ENCODE measurements at regions not wholly inside any gene's neighbourhood (a gene's known extent, or its start where the extent isn't known, plus 50 kb on each side); places are given as distances from the start of the nearest gene placed in this dataset.

DNA sequence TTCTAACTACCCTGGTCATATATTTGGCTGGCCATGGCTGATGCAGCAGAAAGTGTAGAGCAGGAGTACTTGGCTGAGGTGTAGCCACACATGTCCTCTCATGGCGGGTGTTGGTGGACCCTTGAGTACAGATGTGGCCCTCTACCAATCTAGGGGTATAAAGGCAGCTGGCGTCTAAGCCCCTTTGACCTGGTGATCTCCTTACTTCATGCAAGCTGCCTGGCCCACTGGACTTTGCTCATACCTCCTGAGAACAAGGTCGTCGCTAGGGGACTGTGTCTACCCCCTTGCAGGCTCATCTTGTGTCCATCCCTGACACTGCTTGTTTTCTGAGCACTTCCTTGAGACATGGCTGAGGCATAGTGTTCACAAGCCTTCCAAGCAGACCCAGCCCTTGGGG is 287.8 kb downstream of the RPS24 start:
- TF ChIP-seq, protein P1, sequence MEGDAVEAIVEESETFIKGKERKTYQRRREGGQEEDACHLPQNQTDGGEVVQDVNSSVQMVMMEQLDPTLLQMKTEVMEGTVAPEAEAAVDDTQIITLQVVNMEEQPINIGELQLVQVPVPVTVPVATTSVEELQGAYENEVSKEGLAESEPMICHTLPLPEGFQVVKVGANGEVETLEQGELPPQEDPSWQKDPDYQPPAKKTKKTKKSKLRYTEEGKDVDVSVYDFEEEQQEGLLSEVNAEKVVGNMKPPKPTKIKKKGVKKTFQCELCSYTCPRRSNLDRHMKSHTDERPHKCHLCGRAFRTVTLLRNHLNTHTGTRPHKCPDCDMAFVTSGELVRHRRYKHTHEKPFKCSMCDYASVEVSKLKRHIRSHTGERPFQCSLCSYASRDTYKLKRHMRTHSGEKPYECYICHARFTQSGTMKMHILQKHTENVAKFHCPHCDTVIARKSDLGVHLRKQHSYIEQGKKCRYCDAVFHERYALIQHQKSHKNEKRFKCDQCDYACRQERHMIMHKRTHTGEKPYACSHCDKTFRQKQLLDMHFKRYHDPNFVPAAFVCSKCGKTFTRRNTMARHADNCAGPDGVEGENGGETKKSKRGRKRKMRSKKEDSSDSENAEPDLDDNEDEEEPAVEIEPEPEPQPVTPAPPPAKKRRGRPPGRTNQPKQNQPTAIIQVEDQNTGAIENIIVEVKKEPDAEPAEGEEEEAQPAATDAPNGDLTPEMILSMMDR (IDR thresholded peaks at IDR 0.05 in 4 of 5, conservative IDR thresholded peaks at IDR 0.05 in 1 of 5), result no peak
- TF ChIP-seq POLR2A (IDR thresholded peaks at IDR 0.05), result no peak
- H3K4me1 ChIP-seq, result peaks cover 7% of the 10 kb centered on the region in 2 donors
- no peaks in the 10 kb centered on the region for H3K27me3 ChIP-seq
- H3K27ac ChIP-seq, result no peak overlapping the region
- H3K36me3 ChIP-seq, result no peaks in the 10 kb centered on the region
- DNase-seq, result no peak
- ATAC-seq, result no peak
- no peak overlapping the region for H3K4me3 ChIP-seq
- intact Hi-C loops (cut with DNase I; ENCODE audit: low total_unique reads) (no loop called here), in situ Hi-C loops (cut with MboI; ENCODE audit: low sequenced_read_pairs in 4 of 4) (loop anchor here in 3 of 4 donors (25.0 kb wide), 2 partner anchors 259 to 284 kb away; partner anchors contain the start of genes POLR3A (in 2 of the 3) and RPS24 (in 2 of the 3))
- H3K9me3 ChIP-seq, result no peaks in the 10 kb centered on the region

DNA sequence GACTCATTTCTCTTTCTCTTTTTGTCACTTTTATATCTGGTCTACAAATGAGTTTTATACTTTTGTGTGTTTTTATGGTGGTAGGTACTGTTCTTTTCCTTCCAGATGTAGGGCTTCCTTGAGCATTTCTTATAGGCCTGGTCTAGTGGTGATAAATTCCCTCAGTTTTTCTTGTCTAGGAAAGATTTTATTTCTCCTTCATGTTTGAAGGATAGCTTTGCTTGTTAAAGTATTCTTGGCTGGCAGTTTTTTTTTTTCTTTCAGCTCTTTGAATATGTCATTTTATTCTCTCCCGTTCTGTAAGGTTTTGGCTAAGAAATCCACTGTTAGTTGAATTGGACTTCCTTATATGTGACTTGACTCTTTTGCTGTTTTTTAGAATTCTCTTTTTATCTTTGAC is 292.7 kb downstream of the RPS24 start:
- H3K4me3 ChIP-seq, result no peak overlapping the region
- no peak for TF ChIP-seq POLR2A (IDR thresholded peaks at IDR 0.05)
- TF ChIP-seq, protein P1 (IDR thresholded peaks at IDR 0.05 in 4 of 5, conservative IDR thresholded peaks at IDR 0.05 in 1 of 5), result no peak
- no peak overlapping the region for H3K27ac ChIP-seq
- no peaks in the 10 kb centered on the region for H3K27me3 ChIP-seq
- no peak for ATAC-seq
- H3K4me1 ChIP-seq, result no peaks in the 10 kb centered on the region
- intact Hi-C loops (cut with DNase I; ENCODE audit: low total_unique reads) (no loop called here), in situ Hi-C loops (cut with MboI; ENCODE audit: low sequenced_read_pairs in 4 of 4) (loop anchor here in 1 of 4 donors (25.0 kb wide), 1 partner anchor 264 kb away; no protein-coding TSS in a partner anchor)
- H3K9me3 ChIP-seq, result no peaks in the 10 kb centered on the region
- DNase-seq, result no peak
- H3K36me3 ChIP-seq, result no peaks in the 10 kb centered on the region

DNA sequence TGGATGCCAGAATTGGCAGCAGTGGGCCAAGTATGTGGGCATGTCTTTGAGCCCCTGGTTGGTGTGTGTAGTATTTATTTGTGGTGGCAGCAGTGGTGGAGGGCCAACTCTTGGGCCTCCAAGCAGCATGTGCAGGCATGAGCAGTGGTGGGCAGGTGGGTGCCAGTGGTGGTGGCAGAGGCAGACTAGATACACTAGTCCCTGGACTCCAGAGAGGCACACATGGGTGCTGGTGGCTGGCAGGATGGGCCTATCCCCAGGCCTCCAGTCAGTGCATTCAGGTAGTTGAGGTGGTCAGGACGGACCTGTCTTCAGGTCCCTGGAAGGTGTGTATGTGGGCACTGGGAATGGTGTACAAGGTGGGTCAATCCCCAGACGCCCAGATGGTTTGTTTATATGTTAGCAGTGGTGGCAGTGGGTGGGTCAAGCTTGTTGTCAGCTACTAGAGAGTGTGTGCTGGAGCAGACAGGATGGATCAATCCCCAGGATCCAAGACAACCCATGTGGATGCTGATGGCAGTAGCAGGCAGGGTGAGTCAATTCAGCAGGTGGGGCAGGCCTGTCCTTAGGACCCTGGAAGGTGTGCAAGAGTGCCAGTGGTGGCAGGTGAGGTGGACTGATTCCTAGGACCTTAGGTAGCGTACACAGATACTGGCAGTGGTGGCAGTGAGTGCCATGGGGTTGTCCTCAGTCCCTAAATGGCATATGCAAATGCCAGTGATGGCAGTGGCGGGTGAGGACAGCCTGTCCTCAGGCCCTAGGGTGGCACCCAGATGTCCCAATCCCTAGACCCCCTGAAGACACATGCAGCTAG is 294.3 kb downstream of the RPS24 start:
- no peaks in the 10 kb centered on the region for H3K4me1 ChIP-seq
- H3K9me3 ChIP-seq, result no peaks in the 10 kb centered on the region
- no peaks in the 10 kb centered on the region for H3K27me3 ChIP-seq
- DNase-seq, result no peak
- H3K4me3 ChIP-seq, result no peak overlapping the region
- no peaks in the 10 kb centered on the region for H3K36me3 ChIP-seq
- no peak overlapping the region for H3K27ac ChIP-seq
- in situ Hi-C loops (cut with MboI; ENCODE audit: low sequenced_read_pairs in 4 of 4) (loop anchor here in 1 of 4 donors (25.0 kb wide), 1 partner anchor 266 kb away; no protein-coding TSS in a partner anchor), intact Hi-C loops (cut with DNase I; ENCODE audit: low total_unique reads) (no loop called here)
- TF ChIP-seq POLR2A (IDR thresholded peaks at IDR 0.05), result no peak
- TF ChIP-seq, protein P1 (IDR thresholded peaks at IDR 0.05 in 4 of 5, conservative IDR thresholded peaks at IDR 0.05 in 1 of 5), result no peak
- no peak for ATAC-seq

DNA sequence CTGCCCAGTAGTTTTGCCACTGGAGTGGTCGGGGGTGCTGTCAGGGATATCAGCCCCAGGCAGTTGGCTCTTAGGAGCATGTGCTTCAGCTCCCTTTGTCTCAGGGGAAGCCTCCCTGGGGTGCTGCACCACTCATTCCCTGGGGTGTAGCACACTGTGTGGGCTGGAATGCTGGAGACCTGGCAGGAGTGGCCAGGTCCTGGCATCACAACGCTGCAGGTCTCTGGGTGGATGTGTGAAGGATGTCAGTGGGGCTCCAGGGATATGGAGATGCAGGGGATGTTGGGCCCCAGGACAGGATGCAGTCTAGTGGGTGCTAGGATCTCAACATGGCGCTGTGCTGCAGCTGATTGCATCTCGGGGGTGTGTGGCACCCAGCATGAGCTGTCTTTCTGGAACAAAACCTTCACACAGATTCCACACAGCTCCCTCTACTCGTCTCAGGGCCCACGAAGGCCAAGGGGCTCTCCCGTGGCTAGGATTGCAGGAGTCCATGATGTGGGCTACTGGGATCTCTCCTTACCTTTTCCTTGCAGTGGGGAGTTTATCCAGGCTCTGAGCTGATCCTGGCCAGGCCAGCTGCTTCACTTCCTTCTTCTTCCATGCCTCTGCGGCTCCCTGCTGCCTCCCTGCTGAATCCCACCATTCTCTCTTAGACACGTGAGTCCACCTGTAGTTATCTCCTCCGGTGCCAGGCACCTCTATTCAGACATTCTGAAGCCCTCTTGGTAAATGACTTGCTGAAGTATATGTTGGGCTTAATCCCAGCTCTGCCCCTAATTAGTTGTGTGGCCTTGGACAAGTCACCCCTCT is 295.1 kb downstream of the RPS24 start:
- no peaks in the 10 kb centered on the region for H3K9me3 ChIP-seq
- no peaks in the 10 kb centered on the region for H3K36me3 ChIP-seq
- ATAC-seq (no peak), DNase-seq (no peak)
- no peak overlapping the region for H3K4me3 ChIP-seq
- intact Hi-C loops (cut with DNase I; ENCODE audit: low total_unique reads), result no loop called here
- in situ Hi-C loops (cut with MboI; ENCODE audit: low sequenced_read_pairs in 4 of 4), result loop anchor here in 1 of 4 donors (25.0 kb wide), 1 partner anchor 266 kb away; no protein-coding TSS in a partner anchor
- H3K4me1 ChIP-seq, result no peaks in the 10 kb centered on the region
- H3K27ac ChIP-seq, result no peak overlapping the region
- no peaks in the 10 kb centered on the region for H3K27me3 ChIP-seq
- TF ChIP-seq, protein P1 (IDR thresholded peaks at IDR 0.05 in 4 of 5, conservative IDR thresholded peaks at IDR 0.05 in 1 of 5), result no peak
- no peak for TF ChIP-seq POLR2A (IDR thresholded peaks at IDR 0.05)

Data from gastrocnemius medialis (tissue), 4 donors.